ENCODE measurements at regions not wholly inside any gene's neighbourhood (a gene's known extent, or its start where the extent isn't known, plus 50 kb on each side); places are given as distances from the start of the nearest gene placed in this dataset.

GRCh38 chr1:193580419-193580818, 394.0 kb upstream of the B3GALT2 start:
- no peak for DNase-seq (ENCODE audit: low read depth)
- no peak for TF ChIP-seq CTCF (IDR thresholded peaks at IDR 0.05; ENCODE audit: insufficient read depth, low read length)

DNA sequence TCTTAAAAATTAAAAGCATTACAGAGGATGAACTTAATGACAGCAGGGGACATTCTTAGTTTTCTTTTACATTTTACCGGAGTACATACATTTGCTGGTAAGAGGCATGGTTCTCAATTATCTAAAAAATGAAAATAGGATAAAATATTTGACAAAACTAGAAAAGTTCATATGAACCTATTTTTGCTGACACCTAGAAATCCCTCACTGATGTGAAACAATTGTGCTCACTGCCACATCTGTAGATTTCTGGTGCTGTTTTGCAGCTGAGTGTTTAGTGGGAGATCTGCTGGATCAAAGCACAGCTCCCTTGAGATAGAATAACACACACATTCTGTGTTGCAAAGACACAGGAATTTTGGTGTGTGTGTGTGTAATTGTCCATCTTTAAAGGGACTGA, 392.9 kb upstream of the B3GALT2 start:
- DNase-seq (ENCODE audit: low read depth), result no peak
- no peak overlapping the region for H3K4me3 ChIP-seq (ENCODE audit: low read depth, low read length)
- no peak for TF ChIP-seq CTCF (IDR thresholded peaks at IDR 0.05; ENCODE audit: insufficient read depth, low read length)

More at GRCh38 chr1:193580419-193580818, 394.0 kb upstream of the B3GALT2 start:
- H3K4me3 ChIP-seq (ENCODE audit: low read depth, low read length), result no peak overlapping the region

DNA sequence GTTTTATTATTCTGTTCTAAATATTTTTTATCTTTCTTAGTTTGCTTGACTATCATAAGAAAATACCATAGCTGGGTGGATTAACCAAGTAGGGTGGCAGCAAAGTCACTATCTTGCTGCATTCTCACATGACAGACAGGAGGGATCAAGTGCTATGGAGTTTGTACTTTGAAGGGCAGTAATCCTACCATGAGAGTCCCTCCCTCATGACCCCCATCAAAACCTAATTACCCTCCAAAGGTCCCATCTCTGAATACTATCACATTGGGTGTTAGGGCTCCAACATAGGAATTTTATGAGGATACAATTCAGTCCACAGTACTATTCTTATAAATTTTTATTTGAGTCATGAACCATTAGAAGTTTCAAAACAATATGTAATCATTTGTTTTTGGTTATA, 388.5 kb upstream of the B3GALT2 start:
- no peak for TF ChIP-seq CTCF (IDR thresholded peaks at IDR 0.05; ENCODE audit: insufficient read depth, low read length)
- DNase-seq (ENCODE audit: low read depth), result no peak
- no peak overlapping the region for H3K4me3 ChIP-seq (ENCODE audit: low read depth, low read length)

DNA sequence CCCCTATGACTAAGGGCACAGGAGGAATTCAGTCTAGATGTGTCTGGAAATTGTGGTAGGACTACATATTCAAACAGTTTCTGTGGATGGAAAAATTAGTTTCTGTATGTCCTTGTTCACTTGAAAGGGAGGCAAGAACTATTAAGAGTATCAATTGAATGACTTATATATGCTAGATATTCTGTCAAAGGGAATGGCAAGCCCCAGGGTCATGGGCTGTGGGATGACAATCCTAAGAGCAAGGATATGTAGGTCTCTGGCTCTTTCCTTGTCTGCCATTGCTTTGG, 383.5 kb upstream of the B3GALT2 start:
- DNase-seq (ENCODE audit: low read depth), result no peak
- H3K4me3 ChIP-seq (ENCODE audit: low read depth, low read length), result no peak overlapping the region
- TF ChIP-seq CTCF (IDR thresholded peaks at IDR 0.05; ENCODE audit: insufficient read depth, low read length), result no peak

DNA sequence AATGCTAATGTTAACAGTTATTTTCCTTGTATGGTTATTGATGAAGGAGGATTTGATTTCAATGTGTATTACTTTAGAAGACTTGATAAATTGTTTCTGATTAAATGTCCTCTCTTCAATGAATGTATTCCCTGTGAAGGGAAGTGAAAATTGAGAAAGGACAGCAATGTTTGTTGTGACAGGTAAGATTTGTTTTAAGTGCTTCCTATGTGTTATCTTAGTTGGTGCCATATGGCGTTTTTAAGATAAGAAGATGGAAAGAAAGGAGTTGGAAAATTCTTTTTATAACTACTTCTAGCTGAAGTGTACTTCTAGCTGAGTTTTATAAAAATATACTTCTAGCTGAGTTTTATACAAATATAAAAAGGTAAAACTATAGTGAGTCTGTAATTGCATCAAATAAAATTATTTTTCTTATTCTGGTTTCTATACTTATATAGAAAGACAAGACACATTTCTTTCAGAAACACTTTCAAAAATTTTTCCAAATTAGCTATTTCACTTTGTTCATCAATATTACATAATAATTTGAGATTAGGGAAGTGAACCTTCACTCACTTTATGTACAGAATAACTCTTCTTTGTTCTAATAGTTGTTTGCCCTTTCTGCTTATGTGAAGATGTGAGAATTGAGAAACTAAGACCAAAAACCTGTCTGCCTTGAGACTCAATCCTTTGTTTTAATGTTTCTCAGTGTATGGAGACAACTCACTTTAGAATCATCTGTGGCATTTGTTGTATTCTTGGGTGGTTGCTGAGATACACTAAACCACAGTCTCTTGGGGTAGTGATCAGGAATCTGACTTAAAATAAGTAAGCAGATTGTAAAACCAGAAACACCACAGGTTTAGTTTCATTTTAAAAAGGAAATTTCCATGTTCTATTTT, 382.9 kb upstream of the B3GALT2 start:
- H3K4me3 ChIP-seq (ENCODE audit: low read depth, low read length), result no peak overlapping the region

GRCh38 chr1:193568512-193568911, 382.1 kb upstream of the B3GALT2 start:
- no peak overlapping the region for H3K4me3 ChIP-seq (ENCODE audit: low read depth, low read length)
- no peak for TF ChIP-seq CTCF (IDR thresholded peaks at IDR 0.05; ENCODE audit: insufficient read depth, low read length)
- DNase-seq (ENCODE audit: low read depth), result no peak

More for the DNA sequence above, 382.9 kb upstream of the B3GALT2 start:
- peak; percentile 53 for DNase-seq (ENCODE audit: low read depth)
- no peak for TF ChIP-seq CTCF (IDR thresholded peaks at IDR 0.05; ENCODE audit: insufficient read depth, low read length)

- H3K4me3 ChIP-seq (ENCODE audit: low read depth, low read length), result no peak overlapping the region
- DNase-seq (ENCODE audit: low read depth), result no peak
- TF ChIP-seq CTCF (IDR thresholded peaks at IDR 0.05; ENCODE audit: insufficient read depth, low read length), result no peak
Measured at GRCh38 chr1:193567937-193568336, 381.5 kb upstream of the B3GALT2 start.
